ENCODE measurements at regions not wholly inside any gene's neighbourhood (a gene's known extent, or its start where the extent isn't known, plus 50 kb on each side); places are given as distances from the start of the nearest gene placed in this dataset.

DNA sequence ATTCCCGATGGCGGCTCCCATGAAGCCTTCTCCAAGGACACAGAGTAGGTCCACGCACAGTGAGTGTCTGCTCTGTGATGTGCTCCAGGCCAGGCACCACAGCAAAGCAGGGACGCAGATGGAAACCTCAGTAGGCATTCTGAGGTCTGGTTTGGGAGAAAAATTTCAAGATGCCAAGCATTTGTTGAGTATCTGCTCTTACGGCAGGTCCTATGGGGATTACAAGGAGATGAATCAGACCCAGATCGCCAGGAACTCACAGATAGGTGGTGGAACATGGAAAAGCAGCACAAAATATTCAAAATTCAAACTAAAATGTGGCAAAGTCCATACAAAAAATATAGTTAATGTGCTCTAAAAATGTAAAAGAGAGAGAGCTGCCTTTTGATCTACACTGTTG lies 684.9 kb upstream of the TMEM132C start:
- no peaks in the 10 kb centered on the region for H3K4me1 ChIP-seq
- H3K27me3 ChIP-seq = no peaks in the 10 kb centered on the region
- 50% methylated on average over 6 of the region's 6 CpGs for WGBS
- DNase-seq (ENCODE audit: extremely low spot score) = peak; percentile 47
- H3K36me3 ChIP-seq = no peaks in the 10 kb centered on the region
- intact Hi-C loops (cut with DNase I) = no loop called here
- TF ChIP-seq, protein P1, sequence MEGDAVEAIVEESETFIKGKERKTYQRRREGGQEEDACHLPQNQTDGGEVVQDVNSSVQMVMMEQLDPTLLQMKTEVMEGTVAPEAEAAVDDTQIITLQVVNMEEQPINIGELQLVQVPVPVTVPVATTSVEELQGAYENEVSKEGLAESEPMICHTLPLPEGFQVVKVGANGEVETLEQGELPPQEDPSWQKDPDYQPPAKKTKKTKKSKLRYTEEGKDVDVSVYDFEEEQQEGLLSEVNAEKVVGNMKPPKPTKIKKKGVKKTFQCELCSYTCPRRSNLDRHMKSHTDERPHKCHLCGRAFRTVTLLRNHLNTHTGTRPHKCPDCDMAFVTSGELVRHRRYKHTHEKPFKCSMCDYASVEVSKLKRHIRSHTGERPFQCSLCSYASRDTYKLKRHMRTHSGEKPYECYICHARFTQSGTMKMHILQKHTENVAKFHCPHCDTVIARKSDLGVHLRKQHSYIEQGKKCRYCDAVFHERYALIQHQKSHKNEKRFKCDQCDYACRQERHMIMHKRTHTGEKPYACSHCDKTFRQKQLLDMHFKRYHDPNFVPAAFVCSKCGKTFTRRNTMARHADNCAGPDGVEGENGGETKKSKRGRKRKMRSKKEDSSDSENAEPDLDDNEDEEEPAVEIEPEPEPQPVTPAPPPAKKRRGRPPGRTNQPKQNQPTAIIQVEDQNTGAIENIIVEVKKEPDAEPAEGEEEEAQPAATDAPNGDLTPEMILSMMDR (IDR thresholded peaks at IDR 0.05) = no peak
- TF ChIP-seq EP300 (IDR thresholded peaks at IDR 0.05) = no peak
- TF ChIP-seq POLR2A (IDR thresholded peaks at IDR 0.05; ENCODE audit: low read depth) = no peak
- no peak for TF ChIP-seq POLR2AphosphoS5 (IDR thresholded peaks at IDR 0.05)
- no peaks in the 10 kb centered on the region for H3K9me3 ChIP-seq
- no peak overlapping the region for H3K27ac ChIP-seq (replicated peaks in 1 of 4)
- no peak overlapping the region for H3K4me3 ChIP-seq

- no peaks in the 10 kb centered on the region for H3K36me3 ChIP-seq
- intact Hi-C loops (cut with DNase I) = no loop called here
- H3K27ac ChIP-seq (replicated peaks in 1 of 4) = no peak overlapping the region
- TF ChIP-seq EP300 (IDR thresholded peaks at IDR 0.05) = no peak
- TF ChIP-seq POLR2A (IDR thresholded peaks at IDR 0.05; ENCODE audit: low read depth) = no peak
- TF ChIP-seq, protein P1 (IDR thresholded peaks at IDR 0.05) = no peak
- TF ChIP-seq POLR2AphosphoS5 (IDR thresholded peaks at IDR 0.05) = no peak
- no peak overlapping the region for H3K4me3 ChIP-seq
- no peaks in the 10 kb centered on the region for H3K4me1 ChIP-seq
- no peaks in the 10 kb centered on the region for H3K9me3 ChIP-seq
- no peaks in the 10 kb centered on the region for H3K27me3 ChIP-seq
- DNase-seq (ENCODE audit: extremely low spot score) = no peak
- 94% methylated on average over 4 of the region's 4 CpGs for WGBS
These were observed 683.9 kb upstream of the TMEM132C start for GRCh38 chr12:127583041-127583440.

GRCh38 chr12:127588249-127588648 lies 678.7 kb upstream of the TMEM132C start:
- H3K27me3 ChIP-seq = no peaks in the 10 kb centered on the region
- 78% methylated on average over 7 of the region's 7 CpGs for WGBS
- H3K36me3 ChIP-seq = no peaks in the 10 kb centered on the region
- H3K9me3 ChIP-seq = no peaks in the 10 kb centered on the region
- H3K4me1 ChIP-seq = no peaks in the 10 kb centered on the region
- DNase-seq (ENCODE audit: extremely low spot score) = no peak
- TF ChIP-seq, protein P1 (IDR thresholded peaks at IDR 0.05) = no peak
- TF ChIP-seq POLR2AphosphoS5 (IDR thresholded peaks at IDR 0.05) = no peak
- TF ChIP-seq EP300 (IDR thresholded peaks at IDR 0.05) = no peak
- TF ChIP-seq POLR2A (IDR thresholded peaks at IDR 0.05; ENCODE audit: low read depth) = no peak
- H3K27ac ChIP-seq (replicated peaks in 1 of 4) = no peak overlapping the region
- intact Hi-C loops (cut with DNase I) = no loop called here
- H3K4me3 ChIP-seq = no peak overlapping the region

- TF ChIP-seq EP300 (IDR thresholded peaks at IDR 0.05) = no peak
- no peak for TF ChIP-seq POLR2A (IDR thresholded peaks at IDR 0.05; ENCODE audit: low read depth)
- TF ChIP-seq, protein P1 (IDR thresholded peaks at IDR 0.05) = no peak
- TF ChIP-seq POLR2AphosphoS5 (IDR thresholded peaks at IDR 0.05) = no peak
- Histone ChIP-seq H3K9me3 (no peaks in the 10 kb centered on the region), H3K4me1 (no peaks in the 10 kb centered on the region), H3K4me3 (no peak overlapping the region), H3K27ac (replicated peaks in 1 of 4) (no peak overlapping the region), H3K36me3 (no peaks in the 10 kb centered on the region), H3K27me3 (no peaks in the 10 kb centered on the region)
- DNase-seq (ENCODE audit: extremely low spot score) = no peak
- 69% methylated on average over 1 of the region's 1 CpG for WGBS
- intact Hi-C loops (cut with DNase I) = no loop called here
These were observed 677.4 kb upstream of the TMEM132C start for GRCh38 chr12:127589541-127589940.

DNA sequence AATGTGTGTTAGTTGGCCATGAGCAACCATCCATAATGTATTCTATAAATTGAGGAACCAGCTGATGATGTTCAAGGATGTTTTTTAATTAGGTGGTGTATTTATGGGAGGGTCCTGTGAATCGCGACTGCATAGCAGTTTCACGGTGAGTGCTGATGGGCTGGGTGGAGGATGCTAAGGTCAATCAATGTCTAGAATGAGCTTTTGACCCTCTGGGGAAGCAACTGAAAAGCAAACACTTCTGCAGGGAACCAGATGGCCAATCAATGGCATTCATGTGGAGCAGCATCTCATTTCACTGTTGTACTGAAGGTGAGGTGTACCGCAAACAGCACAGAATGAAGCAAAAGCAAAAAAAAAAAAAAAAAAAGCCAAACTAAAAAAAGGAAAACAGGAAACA lies 676.1 kb upstream of the TMEM132C start:
- WGBS = 96% methylated on average over 4 of the region's 4 CpGs
- Histone ChIP-seq H3K27ac (replicated peaks in 1 of 4) (no peak overlapping the region), H3K4me3 (no peak overlapping the region), H3K9me3 (no peaks in the 10 kb centered on the region), H3K27me3 (no peaks in the 10 kb centered on the region), H3K36me3 (no peaks in the 10 kb centered on the region), H3K4me1 (no peaks in the 10 kb centered on the region)
- intact Hi-C loops (cut with DNase I) = no loop called here
- TF ChIP-seq POLR2A (IDR thresholded peaks at IDR 0.05; ENCODE audit: low read depth) (no peak), POLR2AphosphoS5 (IDR thresholded peaks at IDR 0.05) (no peak), EP300 (IDR thresholded peaks at IDR 0.05) (no peak)
- TF ChIP-seq, protein P1 (IDR thresholded peaks at IDR 0.05) = no peak
- no peak for DNase-seq (ENCODE audit: extremely low spot score)
